Central memory CD8-positive, alpha-beta T cell (primary cell): ENCODE measurements at regions not wholly inside any gene's neighbourhood (a gene's known extent, or its start where the extent isn't known, plus 50 kb on each side); places are given as distances from the start of the nearest gene placed in this dataset.

ENCODE experiments used
- ATAC-seq: fragments of 150-1000 bp; cut with Tn5 transposase; replicated peaks from 2 replicates; pipeline ENCODE4 v1.10.0; 2022; ENCODE audit warnings: mild to moderate bottlenecking, moderate FRiP score, moderate number of reproducible peaks; ENCODE audit not compliant: poor library complexity, severe bottlenecking; ENCODE audit errors: extremely low read depth
- DNase-seq, 2 donors: peaks; one replicate each; pipeline ENCODE4 v3.0.0; 2021; ENCODE audit warnings: low spot score in 2 of 2
- H3K27ac Mint-ChIP-seq: one replicate; pipeline ENCODE4 v1.8.0; 2022; ENCODE audit warnings: low read depth, mild to moderate bottlenecking, moderate library complexity, mixed read lengths
- H3K27me3 Mint-ChIP-seq: one replicate; pipeline ENCODE4 v1.8.0; 2022; ENCODE audit warnings: mixed read lengths
- H3K36me3 Mint-ChIP-seq: one replicate; pipeline ENCODE4 v1.8.0; 2022; ENCODE audit warnings: mild to moderate bottlenecking, moderate library complexity, mixed read lengths; ENCODE audit not compliant: insufficient read depth
- H3K4me1 Mint-ChIP-seq: one replicate; pipeline ENCODE4 v1.8.0; 2022; ENCODE audit warnings: mixed read lengths
- H3K4me3 Mint-ChIP-seq: one replicate; pipeline ENCODE4 v1.8.0; 2022; ENCODE audit warnings: mild to moderate bottlenecking, moderate library complexity, mixed read lengths
- H3K9me3 Mint-ChIP-seq: one replicate; pipeline ENCODE4 v1.8.0; 2022; ENCODE audit warnings: mixed read lengths

DNA sequence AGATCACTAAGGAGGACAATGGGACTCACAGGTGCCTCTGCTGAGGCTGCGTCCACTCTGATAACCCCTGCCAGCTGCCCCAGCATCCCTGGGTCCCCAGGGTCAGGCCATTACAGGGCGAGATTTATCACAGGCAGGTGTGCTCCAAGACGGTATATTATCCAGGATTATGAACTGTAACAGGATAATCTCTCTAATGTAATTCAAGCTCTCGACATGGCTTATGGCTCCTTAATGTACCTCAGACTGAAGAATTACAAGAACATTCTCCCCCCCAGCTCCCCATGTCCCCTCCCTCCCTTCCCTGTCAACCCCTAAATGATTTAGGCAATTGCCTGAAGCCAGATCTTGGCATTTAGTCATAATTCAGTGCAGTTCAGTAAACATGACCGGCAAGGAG, 86.8 kb downstream of the NCR2 start:
- Mint-ChIP-seq H3K9me3 (no peaks in the 10 kb centered on the region), H3K4me3 (no peak overlapping the region), H3K27me3 (peaks cover 44% of the 10 kb centered on the region), H3K36me3 (no peaks in the 10 kb centered on the region), H3K27ac (no peak overlapping the region), H3K4me1 (no peaks in the 10 kb centered on the region)
- no peak for ATAC-seq
- DNase-seq: no peak

DNA sequence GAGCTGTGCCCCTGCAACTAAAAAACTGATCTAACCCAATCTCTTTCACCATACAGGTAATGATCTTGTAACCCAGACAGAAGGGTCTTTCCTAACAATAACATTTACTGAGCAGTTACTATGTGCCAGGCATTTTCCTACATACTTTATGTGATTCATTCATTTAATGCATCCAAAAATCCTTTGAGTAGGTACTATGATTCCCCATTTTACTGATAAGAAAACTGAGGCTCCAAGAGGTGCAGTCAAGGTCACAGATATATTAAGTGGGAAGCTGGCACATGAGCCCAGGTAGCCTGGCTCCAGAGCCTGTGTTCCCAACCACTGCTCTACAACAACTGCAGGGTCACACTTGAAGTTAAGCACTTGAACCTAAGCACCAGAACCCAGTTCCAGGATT, 87.6 kb downstream of the NCR2 start:
- H3K4me3 Mint-ChIP-seq: no peak overlapping the region
- no peaks in the 10 kb centered on the region for H3K4me1 Mint-ChIP-seq
- peaks cover 35% of the 10 kb centered on the region for H3K27me3 Mint-ChIP-seq
- ATAC-seq (no peak), DNase-seq (no peak)
- H3K27ac Mint-ChIP-seq: no peak overlapping the region
- no peaks in the 10 kb centered on the region for H3K36me3 Mint-ChIP-seq
- no peaks in the 10 kb centered on the region for H3K9me3 Mint-ChIP-seq

DNA sequence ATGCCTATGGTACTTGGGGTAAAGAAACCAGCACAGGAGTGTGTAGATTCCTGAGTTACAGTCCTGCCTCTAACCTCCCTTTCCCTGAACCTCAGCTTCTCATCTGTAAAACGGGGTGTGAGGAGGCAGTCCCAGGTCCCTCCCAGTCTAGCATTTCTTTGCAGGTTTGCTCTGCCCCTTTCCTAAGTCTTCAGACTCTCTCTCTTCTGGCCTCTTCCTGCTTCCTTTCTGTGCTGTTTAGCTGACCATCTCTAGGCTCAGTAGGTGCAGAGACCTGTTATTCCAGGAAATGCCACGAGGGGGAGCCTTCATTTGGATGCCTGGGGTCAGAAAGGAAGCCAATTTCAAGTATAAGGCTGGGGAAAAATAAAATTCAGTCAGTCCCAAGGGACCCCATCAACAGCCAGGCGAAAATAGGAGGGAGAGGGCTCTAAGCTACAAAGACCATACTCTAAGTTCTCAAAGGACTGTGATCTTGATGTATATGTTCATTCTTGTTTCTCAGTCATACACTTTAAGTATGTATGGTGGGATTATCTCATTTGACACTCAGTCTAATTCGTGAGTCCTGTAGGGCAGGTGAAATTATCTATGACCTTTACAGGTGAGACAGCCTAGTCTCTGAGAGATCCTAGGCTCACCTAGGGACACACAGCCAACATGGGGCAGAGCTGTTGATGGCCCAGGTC, 89.1 kb downstream of the NCR2 start:
- DNase-seq (peak; percentile 63 to 77), ATAC-seq (no peak)
- Mint-ChIP-seq H3K9me3 (no peaks in the 10 kb centered on the region), H3K36me3 (no peaks in the 10 kb centered on the region), H3K4me1 (peaks cover 9% of the 10 kb centered on the region), H3K27ac (no peak overlapping the region), H3K4me3 (no peak overlapping the region), H3K27me3 (peaks cover 34% of the 10 kb centered on the region)

DNA sequence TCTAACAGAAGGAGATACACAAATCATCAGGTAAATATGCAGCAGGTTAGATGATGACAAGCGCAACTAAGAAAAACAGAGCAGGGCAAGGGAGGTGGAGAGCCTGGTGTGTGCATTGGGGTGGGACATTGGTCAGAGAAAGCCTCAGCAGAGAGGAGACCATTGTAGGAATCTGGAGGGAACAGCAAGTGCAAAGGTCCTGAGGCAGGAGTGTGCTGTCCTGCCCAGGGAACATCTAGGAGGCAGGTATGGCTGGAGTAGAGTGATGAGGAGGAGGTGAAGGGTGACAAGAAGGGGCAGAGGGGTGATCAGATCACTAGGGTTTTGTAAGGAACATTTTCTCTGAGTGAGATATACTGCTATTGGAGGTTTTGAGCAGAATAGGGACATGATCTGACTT, 90.1 kb downstream of the NCR2 start:
- Mint-ChIP-seq H3K27ac (no peak overlapping the region), H3K36me3 (no peaks in the 10 kb centered on the region), H3K27me3 (peaks cover 36% of the 10 kb centered on the region), H3K9me3 (no peaks in the 10 kb centered on the region), H3K4me3 (no peak overlapping the region), H3K4me1 (peaks cover 15% of the 10 kb centered on the region)
- DNase-seq: no peak
- ATAC-seq: no peak

DNA sequence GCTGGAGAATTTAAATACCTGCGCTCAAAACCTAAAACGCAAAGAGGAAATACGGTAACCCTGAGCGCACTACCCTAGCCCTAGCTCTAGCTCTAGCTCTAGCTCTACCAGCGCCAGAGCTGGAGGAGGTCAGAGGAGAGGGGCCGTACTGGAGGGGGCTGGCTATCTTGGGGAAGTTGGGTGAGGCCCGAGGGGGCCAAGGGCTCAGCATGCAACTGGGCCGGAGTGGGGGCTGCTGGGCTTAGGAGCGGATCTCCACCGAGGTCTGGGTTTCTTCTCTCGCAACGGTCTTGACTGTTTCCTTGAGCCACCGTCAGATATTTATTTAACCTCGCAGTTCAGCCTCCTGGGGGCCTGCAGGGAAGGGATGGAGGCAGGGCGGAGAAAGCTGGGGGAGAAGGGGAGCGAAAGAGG, 91.0 kb downstream of the NCR2 start:
- Mint-ChIP-seq H3K36me3 (no peaks in the 10 kb centered on the region), H3K9me3 (no peaks in the 10 kb centered on the region), H3K4me3 (no peak overlapping the region), H3K4me1 (peaks cover 15% of the 10 kb centered on the region), H3K27me3 (peaks cover 38% of the 10 kb centered on the region), H3K27ac (no peak overlapping the region)
- DNase-seq (no peak), ATAC-seq (peak; percentile 35)

DNA sequence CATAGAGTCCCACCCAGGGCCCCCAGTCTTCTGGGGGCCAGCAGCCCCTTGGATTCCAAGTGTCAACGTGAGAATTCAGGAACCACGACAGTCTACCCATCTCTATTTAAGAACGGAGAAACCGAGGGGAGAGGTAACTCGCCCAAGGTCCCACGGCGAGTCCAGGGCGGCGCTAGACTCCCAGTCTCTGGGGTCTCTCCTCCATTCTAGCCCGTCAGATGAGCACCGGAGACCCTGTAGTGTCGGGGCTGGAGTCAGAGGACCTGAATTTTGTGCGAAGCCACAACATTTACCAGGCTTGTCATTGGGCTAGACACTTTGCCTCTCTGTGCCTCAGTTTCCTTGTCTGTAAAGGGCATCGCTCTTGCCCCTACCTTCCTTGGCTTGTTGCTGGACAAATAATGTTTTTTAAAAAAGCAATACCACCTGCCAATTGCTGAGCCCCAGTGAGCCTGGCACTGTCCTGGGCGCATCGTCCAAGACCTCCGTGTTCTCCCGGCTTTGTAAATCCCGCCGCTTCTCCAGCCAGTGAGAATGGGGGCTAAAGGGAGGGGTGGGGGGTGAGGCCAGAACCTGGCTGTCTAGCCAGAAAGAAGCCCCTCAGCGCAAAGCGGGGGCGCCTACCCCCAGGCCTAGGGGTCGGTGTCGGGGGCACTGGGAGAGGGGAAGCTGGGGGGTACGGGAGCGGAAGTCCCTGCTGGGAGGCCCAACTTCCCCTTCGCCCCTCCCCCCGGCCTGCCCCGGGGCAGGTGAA, 91.7 kb downstream of the NCR2 start:
- no peak for ATAC-seq
- Mint-ChIP-seq H3K27ac (no peak overlapping the region), H3K4me1 (peaks cover 15% of the 10 kb centered on the region)

DNA sequence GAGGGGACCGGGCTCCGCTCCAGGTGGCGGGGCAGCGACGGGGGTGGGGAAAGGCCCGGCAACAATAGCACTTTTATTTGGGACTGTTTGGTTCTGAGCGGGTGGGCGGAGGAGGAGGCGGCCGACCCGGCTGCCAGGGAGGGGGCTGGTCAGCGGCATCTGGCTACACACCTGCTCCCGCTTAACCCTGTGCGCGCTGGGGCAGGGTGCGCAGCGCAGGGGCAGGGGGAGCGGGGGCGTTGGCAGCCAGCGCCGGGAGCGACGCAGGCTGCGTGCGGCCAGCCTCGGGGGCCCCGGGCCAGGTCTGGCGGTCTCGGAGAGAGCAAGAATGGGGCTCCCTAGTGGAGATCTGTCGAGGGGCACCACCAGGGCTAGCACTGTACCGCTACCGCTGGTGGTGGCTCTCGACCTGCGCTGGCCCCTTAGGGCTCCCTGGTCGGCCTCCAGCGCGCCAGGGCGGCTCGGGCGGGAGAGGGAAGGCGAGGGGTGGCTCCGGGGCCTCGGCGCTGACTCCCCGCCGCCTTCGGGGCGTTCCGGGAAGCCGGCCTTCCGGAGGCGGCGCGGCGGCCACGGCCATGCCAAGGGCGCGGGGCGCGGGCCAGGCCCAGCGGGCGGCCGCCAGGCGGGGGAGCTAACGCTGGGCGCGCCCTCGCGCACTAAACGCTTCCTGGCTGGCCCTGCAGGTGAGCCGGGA, 92.4 kb downstream of the NCR2 start:
- peaks cover 18% of the 10 kb centered on the region for H3K4me1 Mint-ChIP-seq
- DNase-seq: no peak

More for the DNA sequence above, 91.7 kb downstream of the NCR2 start:
- Mint-ChIP-seq H3K9me3 (no peaks in the 10 kb centered on the region), H3K4me3 (no peak overlapping the region), H3K27me3 (peaks cover 38% of the 10 kb centered on the region), H3K36me3 (no peaks in the 10 kb centered on the region)
- DNase-seq: no peak

DNA sequence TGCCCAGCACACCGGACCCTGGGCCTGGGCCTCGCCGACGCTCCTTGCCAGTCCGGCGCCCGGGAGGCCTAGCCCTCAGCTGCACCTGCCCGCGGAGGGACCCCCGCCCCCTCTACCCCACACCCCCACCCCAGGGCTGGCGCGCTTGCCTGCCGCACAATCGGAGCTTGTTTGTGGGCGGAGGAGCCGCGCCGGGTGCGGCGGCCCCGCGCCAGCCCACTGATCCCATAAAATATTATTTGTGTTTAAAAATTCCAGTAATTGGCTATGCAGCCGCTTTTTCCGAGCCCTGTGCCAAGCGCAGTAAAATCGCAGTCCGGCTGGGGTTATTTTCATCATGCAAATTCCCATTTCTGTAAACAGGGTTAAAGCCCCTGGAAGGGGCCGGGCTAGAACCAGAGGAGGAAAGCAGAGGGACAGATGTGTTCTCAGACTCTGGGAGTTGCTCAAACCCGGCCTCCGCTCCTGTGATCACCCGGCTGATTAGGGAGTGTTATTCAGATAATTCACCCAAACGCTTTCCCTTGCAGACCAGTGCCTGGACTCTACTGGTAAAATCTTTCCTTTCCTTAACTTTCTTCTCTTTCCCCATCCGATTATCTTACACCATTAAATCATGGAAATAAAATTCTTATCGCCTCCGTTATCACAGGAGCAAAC, 93.1 kb downstream of the NCR2 start:
- Mint-ChIP-seq H3K4me3 (peak overlapping the region; percentile 37), H3K27me3 (peaks cover 46% of the 10 kb centered on the region), H3K4me1 (peaks cover 20% of the 10 kb centered on the region), H3K36me3 (no peaks in the 10 kb centered on the region), H3K27ac (no peak overlapping the region), H3K9me3 (no peaks in the 10 kb centered on the region)
- ATAC-seq (no peak), DNase-seq (no peak)

More for the DNA sequence above, 92.4 kb downstream of the NCR2 start:
- Mint-ChIP-seq H3K9me3 (no peaks in the 10 kb centered on the region), H3K36me3 (no peaks in the 10 kb centered on the region), H3K27me3 (peaks cover 45% of the 10 kb centered on the region), H3K4me3 (no peak overlapping the region), H3K27ac (no peak overlapping the region)
- peak; percentile 28 for ATAC-seq

DNA sequence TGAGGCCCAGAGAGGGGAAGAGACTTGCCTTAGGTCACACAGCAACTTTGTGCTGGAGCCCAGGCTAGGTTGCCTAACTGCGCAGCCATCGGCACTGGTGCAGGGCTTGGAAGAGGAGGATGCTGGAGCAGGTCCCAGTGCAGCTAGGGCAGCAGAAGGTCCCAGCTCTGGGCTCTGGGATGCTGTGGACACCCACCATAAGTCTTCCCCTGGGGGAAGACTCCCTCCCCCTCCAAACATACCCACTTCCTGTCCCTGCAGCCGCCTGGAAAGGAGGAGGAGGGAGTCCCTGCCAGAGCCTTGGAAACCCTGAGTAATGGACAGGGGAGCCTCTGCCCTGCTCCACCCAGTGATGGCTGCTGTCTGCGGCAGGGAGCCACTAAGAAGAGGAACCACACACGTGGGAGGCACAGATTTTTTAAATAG, 93.6 kb downstream of the NCR2 start:
- no peaks in the 10 kb centered on the region for H3K9me3 Mint-ChIP-seq
- peak overlapping the region; percentile 37 for H3K4me3 Mint-ChIP-seq
- H3K27ac Mint-ChIP-seq: no peak overlapping the region
- peaks cover 20% of the 10 kb centered on the region for H3K4me1 Mint-ChIP-seq
- no peaks in the 10 kb centered on the region for H3K36me3 Mint-ChIP-seq
- ATAC-seq: no peak
- no peak for DNase-seq
- H3K27me3 Mint-ChIP-seq: peaks cover 46% of the 10 kb centered on the region

DNA sequence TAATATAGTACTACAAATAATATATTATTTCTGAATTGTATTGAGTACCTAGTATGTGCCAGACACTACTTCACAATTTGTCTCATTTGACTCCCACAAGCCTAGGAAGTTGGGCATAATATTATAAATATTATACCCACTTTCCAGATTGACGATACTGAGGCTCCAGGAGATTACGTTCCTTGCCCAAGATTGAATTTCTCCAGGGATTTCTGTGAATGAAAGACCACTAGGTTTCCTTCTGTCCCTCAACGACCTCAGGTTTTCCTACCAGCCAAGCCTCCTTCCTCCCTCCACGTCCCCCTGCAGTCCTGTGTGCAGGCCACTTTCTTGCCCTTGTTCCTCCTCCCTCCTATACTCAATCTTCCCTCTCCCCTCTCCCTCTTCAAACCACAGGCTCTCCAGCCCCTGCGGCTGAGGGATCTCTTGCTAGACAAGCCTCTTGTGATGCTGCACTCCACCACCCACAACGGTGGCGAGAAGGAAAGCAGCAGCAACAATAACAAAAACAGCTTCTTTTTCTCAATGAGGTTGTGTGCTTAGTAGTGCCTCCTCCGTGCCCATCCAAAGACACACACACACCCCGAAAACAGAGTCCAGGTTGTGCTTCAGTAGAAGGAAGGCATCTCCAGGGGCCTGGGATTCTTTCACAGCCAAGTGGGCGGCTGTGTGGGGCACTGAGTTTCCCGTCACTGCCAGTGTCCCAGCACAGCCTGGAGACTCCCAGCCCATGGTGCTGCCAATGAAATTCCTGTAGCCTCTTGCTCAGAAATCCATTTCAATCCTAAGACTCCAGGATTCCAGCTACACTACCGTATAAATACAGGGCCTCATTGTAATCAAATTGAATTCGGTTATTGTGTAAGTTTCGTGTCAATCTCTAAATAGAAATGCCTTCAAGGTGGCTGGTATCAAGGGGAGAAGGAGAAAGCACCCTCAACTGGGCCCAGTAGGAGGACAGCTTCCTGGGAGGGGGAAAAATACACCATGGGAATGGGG, 94.4 kb downstream of the NCR2 start:
- H3K27ac Mint-ChIP-seq: no peak overlapping the region
- ATAC-seq: no peak

DNA sequence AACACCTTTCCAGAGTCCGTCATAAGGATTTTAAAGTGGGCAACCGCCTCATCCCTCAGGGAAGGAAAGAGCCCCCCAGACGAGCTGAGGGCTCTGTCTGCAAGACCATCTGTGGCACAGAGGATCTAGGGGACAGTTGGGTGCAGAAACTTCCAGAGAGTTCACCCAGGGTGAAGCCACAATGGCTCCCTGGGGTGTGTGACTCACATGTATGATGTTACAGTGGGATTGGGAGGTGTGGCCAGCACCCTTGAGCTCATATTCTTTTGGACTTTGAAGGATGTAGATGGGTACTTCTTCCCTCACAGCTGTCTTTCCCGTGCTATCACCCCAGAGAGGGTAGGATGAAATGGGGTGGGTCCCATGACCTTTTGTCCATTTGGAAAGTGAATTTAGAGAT, 95.5 kb downstream of the NCR2 start:
- H3K27me3 Mint-ChIP-seq: peaks cover 46% of the 10 kb centered on the region
- H3K9me3 Mint-ChIP-seq: no peaks in the 10 kb centered on the region
- no peak for DNase-seq
- no peak overlapping the region for H3K27ac Mint-ChIP-seq
- no peaks in the 10 kb centered on the region for H3K36me3 Mint-ChIP-seq
- peaks cover 20% of the 10 kb centered on the region for H3K4me1 Mint-ChIP-seq
- no peak for ATAC-seq
- H3K4me3 Mint-ChIP-seq: no peak overlapping the region

More for the DNA sequence above, 94.4 kb downstream of the NCR2 start:
- H3K27me3 Mint-ChIP-seq: peaks cover 46% of the 10 kb centered on the region
- peaks cover 20% of the 10 kb centered on the region for H3K4me1 Mint-ChIP-seq
- H3K9me3 Mint-ChIP-seq: no peaks in the 10 kb centered on the region
- H3K4me3 Mint-ChIP-seq: peak overlapping the region; percentile 37
- no peaks in the 10 kb centered on the region for H3K36me3 Mint-ChIP-seq
- no peak for DNase-seq
